Fibroblast of lung (primary cell): ENCODE measurements at regions not wholly inside any gene's neighbourhood (a gene's known extent, or its start where the extent isn't known, plus 50 kb on each side); places are given as distances from the start of the nearest gene placed in this dataset.

Experiments
- DNase-seq, 2 donors: peaks; one replicate each; pipeline versions ENCODE4 v3.0.0 to v3.0.0-alpha.2; 2010; ENCODE audit warnings: low read depth in 2 of 2
- H2AFZ ChIP-seq: 2 replicates; pipeline ENCODE4 v1.5.1; 2012; ENCODE audit warnings: low read length, control low read depth, inconsistent platforms
- H3K27ac ChIP-seq: 2 replicates; pipeline ENCODE4 v1.5.1; 2011; ENCODE audit warnings: low read length, control low read depth; ENCODE audit not compliant: insufficient read depth
- H3K27me3 ChIP-seq: 2 replicates; pipeline ENCODE4 v1.5.1; 2011; ENCODE audit warnings: mild to moderate bottlenecking, low read length; ENCODE audit not compliant: control insufficient read depth, insufficient read depth
- H3K36me3 ChIP-seq: 2 replicates; pipeline ENCODE4 v1.5.1; 2011; ENCODE audit warnings: low read length; ENCODE audit not compliant: control insufficient read depth, insufficient read depth
- H3K4me1 ChIP-seq: 2 replicates; pipeline ENCODE4 v1.5.1; 2011; ENCODE audit warnings: low read length; ENCODE audit not compliant: control insufficient read depth, insufficient read depth; ENCODE audit errors: extremely low read depth
- H3K4me2 ChIP-seq: 2 replicates; pipeline ENCODE4 v1.5.1; 2011; ENCODE audit warnings: low read length, control low read depth; ENCODE audit not compliant: insufficient read depth; ENCODE audit errors: extremely low read depth
- H3K4me3 ChIP-seq, 4 experiments: fragments of 200-600 bp in 1 of 4; sonication (generic) in 1 of 4; replicated peaks in 1 of 4; 2 replicates each; pipeline ENCODE4 v1.5.1; 2011 to 2016; ENCODE audit warnings: low read length in 4 of 4, low read depth in 3 of 4, mild to moderate bottlenecking in 3 of 4, control low read depth in 2 of 4, inconsistent platforms in 1 of 4, mixed read lengths in 1 of 4; ENCODE audit not compliant: insufficient read depth in 1 of 4; ENCODE audit errors: control extremely low read depth in 1 of 4
- H3K79me2 ChIP-seq: 2 replicates; pipeline ENCODE4 v1.5.1; 2012; ENCODE audit warnings: mild to moderate bottlenecking, low read length, inconsistent platforms; ENCODE audit not compliant: control insufficient read depth, insufficient read depth
- H3K9ac ChIP-seq: 2 replicates; pipeline ENCODE4 v1.5.1; 2011; ENCODE audit warnings: mild to moderate bottlenecking, low read length, control low read depth; ENCODE audit not compliant: insufficient read depth
- H3K9me3 ChIP-seq: 2 replicates; pipeline ENCODE4 v1.5.1; 2012; ENCODE audit warnings: low read depth, low read length; ENCODE audit not compliant: control insufficient read depth, insufficient read depth
- H4K20me1 ChIP-seq: 2 replicates; pipeline ENCODE4 v1.5.1; 2011; ENCODE audit warnings: low read length; ENCODE audit not compliant: control insufficient read depth, insufficient read depth; ENCODE audit errors: extremely low read depth
- EZH2 ChIP-seq: IDR thresholded peaks from 2 replicates; pipeline ENCODE4 v1.5.1; 2012; ENCODE audit warnings: low read length, control low read depth, mild to moderate bottlenecking; ENCODE audit errors: missing control alignments
- TF ChIP-seq, protein P1 (sequence below), 2 donors: IDR thresholded peaks in 1 of 2; conservative IDR thresholded peaks in 1 of 2; 1 replicate in 1 of 2; 2 replicates in 1 of 2; pipeline ENCODE4 v1.5.1; 2011 to 2012; ENCODE audit warnings: low read length in 2 of 2, control low read depth in 1 of 2, inconsistent platforms in 1 of 2, low read depth in 1 of 2, mild to moderate bottlenecking in 1 of 2

DNA sequence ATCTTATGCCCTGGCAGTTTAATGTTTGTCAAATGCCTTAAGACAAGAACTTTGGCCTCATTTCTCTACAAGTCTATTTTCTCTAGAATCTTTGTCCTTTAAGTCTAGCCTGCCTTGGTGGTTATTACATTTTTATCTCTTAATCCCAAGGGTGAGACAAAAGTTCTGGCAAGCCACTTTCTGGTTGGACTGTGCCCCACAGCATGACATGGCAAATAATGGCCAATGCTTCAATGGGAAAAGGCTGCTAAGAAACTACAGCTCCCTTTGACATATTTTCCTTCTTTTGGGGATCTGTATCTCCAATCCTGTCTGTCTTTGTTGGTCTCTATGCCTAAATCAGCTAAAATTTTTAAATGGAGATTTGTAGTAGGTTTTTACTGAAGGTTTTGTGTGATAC lies 181.6 kb upstream of the MBNL1 start:
- no peaks in the 10 kb centered on the region for H3K36me3 ChIP-seq
- no peaks in the 10 kb centered on the region for H3K9me3 ChIP-seq
- H3K4me2 ChIP-seq, result no peak overlapping the region
- H3K4me3 ChIP-seq, result no peak overlapping the region
- H3K4me1 ChIP-seq, result no peaks in the 10 kb centered on the region
- no peaks in the 10 kb centered on the region for H3K79me2 ChIP-seq
- H4K20me1 ChIP-seq, result no peaks in the 10 kb centered on the region
- H3K27me3 ChIP-seq, result no peaks in the 10 kb centered on the region
- no peak overlapping the region for H3K27ac ChIP-seq
- H3K9ac ChIP-seq, result no peak overlapping the region
- no peak for DNase-seq
- TF ChIP-seq, protein P1, sequence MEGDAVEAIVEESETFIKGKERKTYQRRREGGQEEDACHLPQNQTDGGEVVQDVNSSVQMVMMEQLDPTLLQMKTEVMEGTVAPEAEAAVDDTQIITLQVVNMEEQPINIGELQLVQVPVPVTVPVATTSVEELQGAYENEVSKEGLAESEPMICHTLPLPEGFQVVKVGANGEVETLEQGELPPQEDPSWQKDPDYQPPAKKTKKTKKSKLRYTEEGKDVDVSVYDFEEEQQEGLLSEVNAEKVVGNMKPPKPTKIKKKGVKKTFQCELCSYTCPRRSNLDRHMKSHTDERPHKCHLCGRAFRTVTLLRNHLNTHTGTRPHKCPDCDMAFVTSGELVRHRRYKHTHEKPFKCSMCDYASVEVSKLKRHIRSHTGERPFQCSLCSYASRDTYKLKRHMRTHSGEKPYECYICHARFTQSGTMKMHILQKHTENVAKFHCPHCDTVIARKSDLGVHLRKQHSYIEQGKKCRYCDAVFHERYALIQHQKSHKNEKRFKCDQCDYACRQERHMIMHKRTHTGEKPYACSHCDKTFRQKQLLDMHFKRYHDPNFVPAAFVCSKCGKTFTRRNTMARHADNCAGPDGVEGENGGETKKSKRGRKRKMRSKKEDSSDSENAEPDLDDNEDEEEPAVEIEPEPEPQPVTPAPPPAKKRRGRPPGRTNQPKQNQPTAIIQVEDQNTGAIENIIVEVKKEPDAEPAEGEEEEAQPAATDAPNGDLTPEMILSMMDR (conservative IDR thresholded peaks at IDR 0.05 in 1 of 2, IDR thresholded peaks at IDR 0.05 in 1 of 2; ENCODE audit: low read depth in 1 of 2, low read length in 2 of 2), result no peak
- TF ChIP-seq EZH2, result no peak
- no peak overlapping the region for H2AFZ ChIP-seq

DNA sequence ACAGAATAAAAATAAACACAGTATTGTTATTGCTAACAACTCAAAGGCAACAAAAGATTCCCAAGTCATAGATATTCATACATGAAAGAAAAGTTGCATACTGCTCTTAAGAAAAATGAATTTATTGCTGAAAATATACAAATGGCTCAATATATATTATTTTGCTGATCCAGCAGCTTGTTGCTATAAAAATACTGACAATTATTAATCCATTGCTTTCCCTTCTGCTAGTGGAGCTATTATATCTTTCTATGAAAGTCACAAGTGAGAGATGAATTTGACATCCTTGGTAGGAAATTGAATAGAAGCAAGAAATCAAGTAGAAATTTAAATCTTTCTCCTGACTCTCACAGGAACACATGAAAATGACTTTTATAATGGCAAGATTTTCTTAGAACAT lies 179.2 kb upstream of the MBNL1 start:
- Histone ChIP-seq H3K27ac (no peak overlapping the region), H4K20me1 (no peaks in the 10 kb centered on the region), H3K4me2 (no peak overlapping the region), H3K4me1 (no peaks in the 10 kb centered on the region), H3K36me3 (no peaks in the 10 kb centered on the region), H3K9ac (no peak overlapping the region), H2AFZ (no peak overlapping the region), H3K27me3 (no peaks in the 10 kb centered on the region), H3K4me3 (no peak overlapping the region), H3K79me2 (no peaks in the 10 kb centered on the region), H3K9me3 (no peaks in the 10 kb centered on the region)
- TF ChIP-seq EZH2, result no peak
- TF ChIP-seq, protein P1 (conservative IDR thresholded peaks at IDR 0.05 in 1 of 2, IDR thresholded peaks at IDR 0.05 in 1 of 2; ENCODE audit: low read depth in 1 of 2, low read length in 2 of 2), result no peak
- DNase-seq, result no peak

DNA sequence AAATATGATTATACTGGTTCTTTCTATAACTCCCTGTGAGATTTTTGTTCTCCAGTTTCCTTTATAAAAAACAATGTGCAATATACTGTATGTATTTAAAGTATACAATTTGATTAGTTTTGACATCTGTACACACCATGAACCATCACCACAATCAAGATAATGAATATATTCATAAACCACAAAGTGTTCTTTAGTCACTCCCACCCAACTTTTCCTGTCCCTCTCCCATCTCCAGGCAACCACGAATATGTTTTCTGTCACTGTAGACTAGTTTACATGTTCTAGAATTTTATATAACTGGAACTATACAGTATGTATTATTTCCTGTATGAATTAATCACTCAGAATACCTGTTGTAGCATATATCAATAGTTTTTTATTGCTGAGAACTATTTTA lies 177.0 kb upstream of the MBNL1 start:
- H3K4me3 ChIP-seq, result no peak overlapping the region
- H3K79me2 ChIP-seq, result no peaks in the 10 kb centered on the region
- no peak overlapping the region for H2AFZ ChIP-seq
- no peak overlapping the region for H3K27ac ChIP-seq
- DNase-seq, result no peak
- no peak overlapping the region for H3K9ac ChIP-seq
- no peaks in the 10 kb centered on the region for H3K36me3 ChIP-seq
- H3K4me2 ChIP-seq, result no peak overlapping the region
- H3K27me3 ChIP-seq, result no peaks in the 10 kb centered on the region
- TF ChIP-seq EZH2, result no peak
- TF ChIP-seq, protein P1 (conservative IDR thresholded peaks at IDR 0.05 in 1 of 2, IDR thresholded peaks at IDR 0.05 in 1 of 2; ENCODE audit: low read depth in 1 of 2, low read length in 2 of 2), result no peak
- H3K4me1 ChIP-seq, result no peaks in the 10 kb centered on the region
- no peaks in the 10 kb centered on the region for H4K20me1 ChIP-seq
- no peaks in the 10 kb centered on the region for H3K9me3 ChIP-seq
